ENCODE measurements at regions not wholly inside any gene's neighbourhood (a gene's known extent, or its start where the extent isn't known, plus 50 kb on each side); places are given as distances from the start of the nearest gene placed in this dataset.

DNA sequence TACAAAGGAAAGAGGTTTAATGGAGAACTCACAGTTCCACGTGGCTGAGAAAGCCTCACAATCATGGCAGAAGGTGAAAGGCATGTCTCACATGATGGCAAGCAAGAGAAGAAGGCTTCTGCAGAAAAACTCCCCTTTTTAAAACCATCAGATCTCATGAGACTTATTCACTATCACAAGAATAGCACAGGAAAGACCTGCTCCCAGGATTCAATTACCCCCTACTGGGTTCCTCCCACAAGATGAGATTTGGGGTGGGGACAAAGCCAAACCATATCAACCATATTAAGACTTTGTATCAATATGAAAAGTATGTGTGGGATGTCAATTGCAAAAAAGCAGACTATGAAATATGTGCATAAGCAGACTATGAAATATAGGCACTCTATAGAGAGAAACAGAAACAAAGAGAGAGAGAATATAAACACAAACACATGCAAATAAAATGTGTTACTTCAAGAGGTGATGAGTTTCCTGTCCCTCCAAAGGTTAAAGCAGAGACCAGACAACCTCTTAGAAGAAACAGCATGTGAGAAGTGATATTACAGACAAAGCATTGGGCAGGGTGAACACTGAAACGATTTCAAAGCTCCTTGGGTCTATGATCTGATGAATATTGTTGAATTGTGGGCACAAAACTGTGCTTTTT, 151.2 kb upstream of the KRR1 start:
- TF ChIP-seq CTCF (IDR thresholded peaks at IDR 0.05) (no peak), POLR2AphosphoS5 (IDR thresholded peaks at IDR 0.05) (no peak), POLR2A (IDR thresholded peaks at IDR 0.05) (no peak)

All from prostate gland (tissue), 2 donors.